ENCODE measurements at regions not wholly inside any gene's neighbourhood (a gene's known extent, or its start where the extent isn't known, plus 50 kb on each side); places are given as distances from the start of the nearest gene placed in this dataset.

GRCh38 chr1:221294242-221294641 lies 415.0 kb downstream of the HLX start:
- ChIA-PET POLR2A (no interaction called here), CTCF (no interaction called here)
- no peaks in the 10 kb centered on the region for H3K79me2 ChIP-seq (ENCODE audit: control insufficient read depth, insufficient read depth, low read length)
- H2AFZ ChIP-seq (ENCODE audit: insufficient read depth, low read depth, low read length, poor library complexity, severe bottlenecking): no peak overlapping the region
- WGBS (ENCODE audit: insufficient coverage): 100% methylated on average over 1 of the region's 2 CpGs
- no peaks in the 10 kb centered on the region for H3K9me3 Mint-ChIP-seq (ENCODE audit: insufficient read depth)
- no peaks in the 10 kb centered on the region for H3K27me3 Mint-ChIP-seq
- H3K4me1 ChIP-seq (ENCODE audit: control insufficient read depth in 2 of 2, insufficient read depth in 2 of 2, low read length in 2 of 2): no peaks in the 10 kb centered on the region
- H3K4me3 ChIP-seq (ENCODE audit: control extremely low read depth in 1 of 5, extremely low read depth in 1 of 5, insufficient read depth in 1 of 5, low read depth in 2 of 5, low read length in 4 of 5): no peak overlapping the region
- no peak overlapping the region for H3K4me2 ChIP-seq (replicated peaks; ENCODE audit: low read depth, low read length, poor library complexity, severe bottlenecking)
- DNase-seq (no peak), ATAC-seq (ENCODE audit: low read depth) (no peak)
- H3K27ac ChIP-seq (ENCODE audit: low read length in 2 of 2): no peak overlapping the region
- no peak overlapping the region for H3K27ac Mint-ChIP-seq
- H3K9ac ChIP-seq (ENCODE audit: low read length): no peak overlapping the region
- TF ChIP-seq CTCF (IDR thresholded peaks at IDR 0.05): no peak
- TF ChIP-seq EZH2 (IDR thresholded peaks at IDR 0.05; ENCODE audit: borderline replicate concordance, insufficient read depth, low read depth, low read length, poor library complexity, severe bottlenecking): no peak
- no peaks in the 10 kb centered on the region for H3K9me3 ChIP-seq (ENCODE audit: control extremely low read depth in 1 of 3, control insufficient read depth in 2 of 3, insufficient read depth in 1 of 3, low read length in 2 of 3)
- no peak overlapping the region for H3K4me3 Mint-ChIP-seq
- no peaks in the 10 kb centered on the region for H4K20me1 ChIP-seq (ENCODE audit: control insufficient read depth, insufficient read depth, low read length, poor library complexity, severe bottlenecking)
- no peaks in the 10 kb centered on the region for H3K4me1 Mint-ChIP-seq
- intact Hi-C loops (cut with micrococcal nuclease): no loop called here
- H3K36me3 ChIP-seq (replicated peaks in 1 of 2; ENCODE audit: control extremely low read depth in 1 of 2, control insufficient read depth in 1 of 2, extremely low read depth in 1 of 2, insufficient read depth in 2 of 2, low read length in 1 of 2): no peaks in the 10 kb centered on the region
- H3K27me3 ChIP-seq (replicated peaks in 1 of 4; ENCODE audit: control extremely low read depth in 1 of 4, control insufficient read depth in 3 of 4, insufficient read depth in 4 of 4, low read length in 3 of 4): no peaks in the 10 kb centered on the region

- no peaks in the 10 kb centered on the region for H3K79me2 ChIP-seq (ENCODE audit: control insufficient read depth, insufficient read depth, low read length)
- no peak for DNase-seq
- no peak for TF ChIP-seq EZH2 (IDR thresholded peaks at IDR 0.05; ENCODE audit: borderline replicate concordance, insufficient read depth, low read depth, low read length, poor library complexity, severe bottlenecking)
- TF ChIP-seq CTCF (IDR thresholded peaks at IDR 0.05): no peak
- H3K36me3 ChIP-seq (replicated peaks in 1 of 2; ENCODE audit: control extremely low read depth in 1 of 2, control insufficient read depth in 1 of 2, extremely low read depth in 1 of 2, insufficient read depth in 2 of 2, low read length in 1 of 2): no peaks in the 10 kb centered on the region
- no peaks in the 10 kb centered on the region for H4K20me1 ChIP-seq (ENCODE audit: control insufficient read depth, insufficient read depth, low read length, poor library complexity, severe bottlenecking)
- H3K9ac ChIP-seq (ENCODE audit: low read length): no peak overlapping the region
- Mint-ChIP-seq H3K4me3 (no peak overlapping the region), H3K4me1 (no peaks in the 10 kb centered on the region), H3K9me3 (ENCODE audit: insufficient read depth) (no peaks in the 10 kb centered on the region), H3K27me3 (peaks cover 46% of the 10 kb centered on the region), H3K27ac (no peak overlapping the region)
- H3K27me3 ChIP-seq (replicated peaks in 1 of 4; ENCODE audit: control extremely low read depth in 1 of 4, control insufficient read depth in 3 of 4, insufficient read depth in 4 of 4, low read length in 3 of 4): peaks cover 0 to 6% (median 0%) of the 10 kb centered on the region in 4 experiments
- intact Hi-C loops (cut with micrococcal nuclease): no loop called here
- no peak overlapping the region for H3K4me2 ChIP-seq (replicated peaks; ENCODE audit: low read depth, low read length, poor library complexity, severe bottlenecking)
- H2AFZ ChIP-seq (ENCODE audit: insufficient read depth, low read depth, low read length, poor library complexity, severe bottlenecking): no peak overlapping the region
- H3K9me3 ChIP-seq (ENCODE audit: control extremely low read depth in 1 of 3, control insufficient read depth in 2 of 3, insufficient read depth in 1 of 3, low read length in 2 of 3): no peaks in the 10 kb centered on the region
- no peak overlapping the region for H3K4me3 ChIP-seq (ENCODE audit: control extremely low read depth in 1 of 5, extremely low read depth in 1 of 5, insufficient read depth in 1 of 5, low read depth in 2 of 5, low read length in 4 of 5)
- POLR2A ChIA-PET: no interaction called here
- H3K4me1 ChIP-seq (ENCODE audit: control insufficient read depth in 2 of 2, insufficient read depth in 2 of 2, low read length in 2 of 2): no peaks in the 10 kb centered on the region
- 71% methylated on average over 1 of the region's 1 CpG for WGBS (ENCODE audit: insufficient coverage)
- CTCF ChIA-PET: no interaction called here
- ATAC-seq (ENCODE audit: low read depth): no peak
- no peak overlapping the region for H3K27ac ChIP-seq (ENCODE audit: low read length in 2 of 2)
These were observed 423.1 kb downstream of the HLX start for GRCh38 chr1:221302357-221302756.

All from B cell (primary cell).